Amniotic epithelial cell (primary cell): ENCODE measurements at regions not wholly inside any gene's neighbourhood (a gene's known extent, or its start where the extent isn't known, plus 50 kb on each side); places are given as distances from the start of the nearest gene placed in this dataset.

ENCODE experiments used
- DNase-seq: peaks from one replicate; pipeline ENCODE4 v3.0.0-alpha.2; 2010; ENCODE audit warnings: low read depth

- no peak for DNase-seq
Measured at GRCh38 chr15:25959100-25959499, 96.0 kb upstream of the ATP10A start.

DNA sequence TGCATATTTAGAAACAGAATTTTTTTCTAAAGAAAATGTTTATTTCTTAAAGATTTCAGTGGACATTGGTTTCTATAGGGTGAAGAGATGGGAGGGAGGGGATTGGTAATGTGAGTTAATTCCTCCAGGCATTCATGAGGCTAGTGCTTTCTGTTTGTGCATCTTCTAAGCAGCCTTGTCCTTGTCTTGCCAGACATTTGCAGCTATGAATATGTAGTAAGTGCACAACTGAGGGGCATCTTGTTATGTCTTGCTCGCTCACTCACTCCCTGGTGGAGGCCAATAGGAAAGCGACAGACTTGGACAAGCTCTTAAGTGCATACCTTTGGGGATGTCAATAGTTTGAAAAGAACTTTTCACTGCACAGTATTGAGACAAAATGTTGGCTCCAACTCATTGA, 92.5 kb upstream of the ATP10A start:
- DNase-seq, result no peak

- no peak for DNase-seq
Measured at GRCh38 chr15:25954398-25954797, 91.3 kb upstream of the ATP10A start.

DNA sequence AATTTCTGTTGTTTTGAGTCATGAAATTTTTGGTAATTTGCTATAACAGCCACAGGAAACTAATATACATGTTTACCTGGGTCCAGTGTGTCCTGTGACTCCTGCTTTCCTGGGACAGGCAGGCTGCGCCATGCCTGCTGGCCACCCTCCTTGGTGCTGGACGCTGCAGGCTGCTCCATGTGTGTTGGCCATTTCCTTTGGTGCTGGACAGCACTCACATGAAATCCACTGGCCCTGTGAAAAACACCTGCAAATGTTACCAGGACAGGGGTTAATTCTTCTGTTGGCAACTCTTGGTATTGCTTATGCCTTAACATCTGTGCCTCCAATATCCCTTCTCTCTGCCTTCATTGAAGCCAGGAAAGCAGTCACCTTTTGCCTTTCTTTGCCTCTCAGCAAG, 86.9 kb upstream of the ATP10A start:
- no peak for DNase-seq

GRCh38 chr15:25947323-25948314, 84.5 kb upstream of the ATP10A start:
- no peak for DNase-seq

DNA sequence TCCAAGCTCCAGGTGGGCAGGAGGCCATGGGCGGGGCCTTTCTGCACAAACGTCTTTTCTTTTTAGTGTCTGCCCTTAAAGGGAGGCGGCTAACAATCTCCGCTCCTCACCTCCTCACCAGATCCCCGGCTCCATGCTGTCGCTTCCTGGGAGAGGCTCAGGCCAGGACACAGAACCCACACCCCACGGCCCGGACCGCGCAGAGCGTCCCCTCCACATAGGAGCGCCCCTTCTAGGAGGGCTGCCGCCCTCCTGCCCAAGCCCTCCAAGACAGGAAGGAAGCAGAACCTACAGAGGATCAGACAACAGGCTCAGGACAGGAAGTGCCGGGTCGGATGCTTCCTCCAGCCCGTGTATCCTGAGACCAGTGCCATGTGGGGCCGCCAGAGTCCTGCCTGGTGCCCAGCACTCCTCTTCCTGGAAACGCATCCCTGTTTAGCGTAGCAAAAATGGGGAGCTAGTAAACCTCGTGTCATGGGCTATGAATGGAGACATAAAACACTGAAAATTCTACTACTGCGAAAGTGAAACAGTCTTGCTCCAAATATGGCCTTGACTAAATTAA, 83.2 kb upstream of the ATP10A start:
- no peak for DNase-seq

DNA sequence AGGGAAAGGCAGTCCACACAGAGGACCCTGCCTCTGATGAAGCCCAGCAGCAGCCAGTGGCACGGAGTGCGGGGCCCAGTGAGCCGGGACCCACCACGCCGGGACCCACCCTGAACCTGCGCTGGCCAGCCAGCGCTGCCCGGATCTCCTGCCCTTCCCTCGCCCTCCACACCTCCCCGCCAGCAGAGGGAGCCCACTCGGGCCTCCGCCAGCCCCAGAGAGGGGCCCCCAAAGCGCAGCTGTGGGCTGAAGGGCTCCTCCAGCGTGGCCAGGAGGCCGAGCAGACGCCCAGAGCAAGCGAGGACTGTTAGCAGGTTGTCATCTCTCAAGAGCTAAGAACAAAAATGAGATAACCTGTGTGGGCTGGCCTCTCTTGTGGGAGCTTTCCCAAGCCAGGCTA, 81.3 kb upstream of the ATP10A start:
- no peak for DNase-seq

GRCh38 chr15:25943831-25944230, 80.7 kb upstream of the ATP10A start:
- DNase-seq, result no peak

DNA sequence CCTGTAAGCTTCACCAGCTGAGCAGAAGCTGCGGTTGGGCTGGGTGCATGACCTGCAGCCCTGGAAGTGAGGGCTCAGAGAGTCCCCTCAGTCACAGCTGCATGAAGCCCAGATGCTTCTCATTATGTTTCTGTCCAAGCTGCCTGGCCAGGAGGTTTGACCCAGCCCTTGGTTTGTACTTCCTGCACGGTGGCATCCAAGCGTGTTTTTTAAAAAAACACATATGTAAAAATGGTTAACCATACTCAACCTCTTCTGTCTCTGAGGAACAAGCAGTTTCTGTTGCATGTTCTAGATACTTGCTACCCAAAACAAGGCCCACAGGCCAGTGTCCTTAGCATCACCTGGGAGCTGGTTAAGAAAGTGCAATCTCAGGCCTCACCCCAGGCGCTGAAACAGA, 76.0 kb upstream of the ATP10A start:
- DNase-seq, result no peak

- no peak for DNase-seq
Measured at GRCh38 chr15:25937796-25938195, 74.7 kb upstream of the ATP10A start.

DNA sequence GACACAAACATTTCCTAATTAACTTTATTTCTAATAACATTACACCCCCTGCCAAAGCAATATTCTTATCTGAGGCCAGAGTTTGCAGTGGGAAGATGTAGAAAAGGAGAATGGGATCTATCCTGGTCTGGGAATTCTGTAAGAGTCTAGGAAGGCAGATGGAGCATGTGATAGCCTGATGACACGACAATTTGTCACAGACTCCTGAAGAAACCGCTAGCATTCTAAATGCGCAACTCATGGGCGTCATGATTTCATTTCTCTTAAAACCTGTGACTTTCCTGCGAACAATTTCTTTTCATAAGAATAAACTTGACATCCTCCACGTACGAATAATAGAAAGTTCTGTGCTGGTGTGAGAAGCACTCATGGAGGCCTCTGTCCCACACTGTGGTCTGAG, 72.9 kb upstream of the ATP10A start:
- DNase-seq, result no peak

- peak; percentile 15 for DNase-seq
Measured at GRCh38 chr15:25933456-25934158, 70.5 kb upstream of the ATP10A start.

GRCh38 chr15:25932696-25933095, 69.6 kb upstream of the ATP10A start:
- no peak for DNase-seq

GRCh38 chr15:25931851-25932250, 68.7 kb upstream of the ATP10A start:
- DNase-seq, result no peak

DNA sequence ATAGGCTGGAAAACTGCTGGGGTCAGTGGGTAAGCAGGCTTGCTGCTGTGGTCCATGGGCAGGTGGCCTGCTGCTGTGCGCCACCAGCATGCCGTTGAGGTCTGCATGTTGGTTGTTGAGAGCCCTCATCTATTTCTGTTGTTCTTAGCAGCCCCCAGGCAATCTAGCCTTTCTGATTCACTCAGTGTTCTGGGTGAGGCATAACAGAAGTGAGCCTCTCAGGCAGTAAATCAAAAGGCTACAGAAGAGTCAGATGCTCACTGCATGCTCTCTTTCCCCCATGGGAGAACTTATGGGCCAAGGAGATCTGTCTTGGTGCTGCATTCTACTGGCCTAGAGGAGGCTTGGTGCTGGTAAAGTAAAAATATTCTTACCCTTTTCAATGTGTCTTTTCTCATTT, 67.8 kb upstream of the ATP10A start:
- DNase-seq, result no peak
